DND-41 (cell line): ENCODE measurements at regions not wholly inside any gene's neighbourhood (a gene's known extent, or its start where the extent isn't known, plus 50 kb on each side); places are given as distances from the start of the nearest gene placed in this dataset.

Experiments used
- ATAC-seq: fragments of 200-7000 bp; cut with Tn5 transposase; 3 replicates; pipeline ENCODE4 v1.9.1; 2021; ENCODE audit warnings: low read depth; ENCODE audit not compliant: insufficient read depth
- DNase-seq: peaks from one replicate; pipeline ENCODE4 v3.0.0-alpha.2; 2020
- H2AFZ ChIP-seq: 2 replicates; pipeline ENCODE4 v1.6.0; 2012; ENCODE audit warnings: low read depth, low read length
- H3K27ac ChIP-seq: 2 replicates; pipeline ENCODE4 v1.5.1; 2012; ENCODE audit warnings: low read length, inconsistent platforms
- H3K27me3 ChIP-seq: fragments of 200-600 bp; sonication (generic); 2 replicates; pipeline ENCODE4 v1.6.0; 2012; ENCODE audit warnings: low read length, mild to moderate bottlenecking, inconsistent platforms; ENCODE audit not compliant: insufficient read depth, poor library complexity
- H3K36me3 ChIP-seq: 2 replicates; pipeline ENCODE4 v1.5.1; 2012; ENCODE audit warnings: low read length, inconsistent platforms; ENCODE audit not compliant: insufficient read depth
- H3K4me1 ChIP-seq: 2 replicates; pipeline ENCODE4 v1.5.1; 2012; ENCODE audit warnings: mild to moderate bottlenecking, low read length; ENCODE audit not compliant: insufficient read depth
- H3K4me2 ChIP-seq: 2 replicates; pipeline ENCODE4 v1.6.0; 2012; ENCODE audit warnings: mild to moderate bottlenecking, moderate library complexity, low read length, inconsistent platforms; ENCODE audit not compliant: insufficient read depth
- H3K4me3 ChIP-seq, 2 experiments: fragments of 200-600 bp in 1 of 2; shearing (Covaris generic) in 1 of 2; 2 replicates each; pipeline ENCODE4 v1.5.1; 2012 to 2016; ENCODE audit warnings: inconsistent platforms in 2 of 2, low read length in 2 of 2, mild to moderate bottlenecking in 2 of 2, low read depth in 1 of 2, moderate library complexity in 1 of 2
- H3K79me2 ChIP-seq: 2 replicates; pipeline ENCODE4 v1.6.0; 2012; ENCODE audit warnings: low read length, inconsistent platforms; ENCODE audit not compliant: insufficient read depth
- H3K9ac ChIP-seq: 2 replicates; pipeline ENCODE4 v1.6.0; 2012; ENCODE audit warnings: low read depth, mild to moderate bottlenecking, inconsistent platforms, low read length, moderate library complexity
- H3K9me3 ChIP-seq: 2 replicates; pipeline ENCODE4 v1.5.1; 2012; ENCODE audit warnings: low read length, moderate library complexity, mild to moderate bottlenecking, inconsistent platforms; ENCODE audit not compliant: insufficient read depth, severe bottlenecking
- H4K20me1 ChIP-seq: 2 replicates; pipeline ENCODE4 v1.6.0; 2012; ENCODE audit warnings: low read length; ENCODE audit not compliant: insufficient read depth
- CTCF ChIP-seq: IDR thresholded peaks from 2 replicates; pipeline ENCODE4 v1.5.1; 2012; ENCODE audit warnings: borderline replicate concordance, low read length, moderate library complexity, mild to moderate bottlenecking; ENCODE audit not compliant: poor library complexity, severe bottlenecking; ENCODE audit errors: extremely low read depth
- EZH2 ChIP-seq: IDR thresholded peaks from 3 replicates; pipeline ENCODE4 v1.6.1; 2012; ENCODE audit warnings: borderline replicate concordance, low read depth, mild to moderate bottlenecking, moderate library complexity, low read length, inconsistent platforms; ENCODE audit not compliant: severe bottlenecking

GRCh38 chr3:25049304-25049703, 378.8 kb upstream of the RARB start:
- Histone ChIP-seq H3K4me2 (no peak overlapping the region), H3K9ac (no peak overlapping the region), H3K36me3 (no peaks in the 10 kb centered on the region), H3K27ac (no peak overlapping the region), H3K4me1 (no peaks in the 10 kb centered on the region), H4K20me1 (no peaks in the 10 kb centered on the region), H2AFZ (no peak overlapping the region), H3K27me3 (no peaks in the 10 kb centered on the region), H3K79me2 (no peaks in the 10 kb centered on the region), H3K4me3 (no peak overlapping the region), H3K9me3 (no peaks in the 10 kb centered on the region)
- ATAC-seq (no peak), DNase-seq (no peak)
- TF ChIP-seq EZH2 (no peak), CTCF (no peak)

DNA sequence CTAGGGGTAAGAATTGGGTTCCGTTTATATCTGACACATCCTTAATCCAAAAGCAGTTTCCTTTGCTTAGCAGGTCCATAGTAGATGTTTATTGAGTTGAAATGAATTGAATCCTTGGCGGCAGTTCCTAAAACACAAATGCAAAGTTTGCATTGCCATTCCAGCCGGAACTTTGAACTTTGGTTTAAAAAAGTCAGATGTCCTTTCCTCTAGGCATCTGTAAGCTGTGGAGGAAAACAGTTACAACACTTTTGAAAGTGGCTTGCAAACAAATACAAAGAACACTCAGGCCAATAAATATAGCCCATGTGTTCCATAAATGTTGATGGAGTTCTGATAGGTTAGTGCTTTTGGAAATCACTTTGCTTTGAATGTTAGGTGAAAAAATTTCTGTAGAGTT, 374.7 kb upstream of the RARB start:
- no peak for DNase-seq
- no peak for ATAC-seq
- H3K9ac ChIP-seq = no peak overlapping the region
- H3K4me3 ChIP-seq = no peak overlapping the region
- H3K4me2 ChIP-seq = no peak overlapping the region
- H2AFZ ChIP-seq = no peak overlapping the region
- H3K36me3 ChIP-seq = no peaks in the 10 kb centered on the region
- no peaks in the 10 kb centered on the region for H3K4me1 ChIP-seq
- no peaks in the 10 kb centered on the region for H3K9me3 ChIP-seq
- no peak overlapping the region for H3K27ac ChIP-seq
- no peaks in the 10 kb centered on the region for H4K20me1 ChIP-seq
- H3K27me3 ChIP-seq = no peaks in the 10 kb centered on the region
- H3K79me2 ChIP-seq = no peaks in the 10 kb centered on the region
- TF ChIP-seq EZH2 (no peak), CTCF (no peak)

DNA sequence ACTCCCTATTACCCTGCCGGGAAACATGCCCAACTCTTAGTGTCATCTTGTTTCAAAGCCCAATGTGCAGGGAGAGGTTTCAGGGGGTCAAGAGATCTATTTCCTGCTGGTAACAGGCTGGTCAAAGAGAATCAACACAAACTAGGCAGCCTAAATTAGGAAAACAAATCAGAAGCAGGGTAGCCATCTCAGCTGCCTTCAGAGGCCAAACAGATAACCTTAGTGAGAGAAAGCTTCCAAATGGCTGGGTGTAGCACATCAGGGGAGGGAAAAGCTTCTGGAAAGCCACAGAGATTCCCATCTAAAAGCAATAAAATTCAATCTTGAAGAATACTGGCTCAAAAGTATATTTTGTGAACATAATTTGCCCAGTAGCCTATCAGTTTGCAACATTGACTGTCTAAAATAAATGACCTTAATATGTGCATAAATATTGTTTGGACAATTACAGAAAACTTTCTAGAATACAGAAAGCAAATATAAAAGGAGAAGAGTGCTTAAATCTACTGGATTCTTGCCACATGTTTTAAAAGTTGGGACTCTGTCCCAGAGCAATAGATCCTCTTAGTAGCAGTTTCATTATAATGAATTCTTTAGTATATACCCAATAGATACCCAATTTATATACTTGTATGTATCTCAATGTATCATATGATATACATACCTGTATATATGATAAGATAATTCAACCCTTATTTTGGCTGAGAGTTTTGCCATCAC, 371.9 kb upstream of the RARB start:
- no peak for ATAC-seq

More for the DNA sequence above, 371.9 kb upstream of the RARB start:
- H3K27me3 ChIP-seq = no peaks in the 10 kb centered on the region
- H3K27ac ChIP-seq = no peak overlapping the region
- TF ChIP-seq CTCF (no peak), EZH2 (no peak)
- DNase-seq = no peak
- H3K9ac ChIP-seq = no peak overlapping the region
- H2AFZ ChIP-seq = no peak overlapping the region
- no peaks in the 10 kb centered on the region for H3K4me1 ChIP-seq
- H3K36me3 ChIP-seq = no peaks in the 10 kb centered on the region
- no peak overlapping the region for H3K4me2 ChIP-seq
- no peaks in the 10 kb centered on the region for H3K9me3 ChIP-seq
- no peaks in the 10 kb centered on the region for H4K20me1 ChIP-seq
- no peaks in the 10 kb centered on the region for H3K79me2 ChIP-seq
- H3K4me3 ChIP-seq = no peak overlapping the region
